ENCODE measurements at regions not wholly inside any gene's neighbourhood (a gene's known extent, or its start where the extent isn't known, plus 50 kb on each side); places are given as distances from the start of the nearest gene placed in this dataset.

- H3K4me3 ChIP-seq (ENCODE audit: low read length) = no peak overlapping the region
- TF ChIP-seq CTCF (conservative IDR thresholded peaks at IDR 0.05; ENCODE audit: low read depth, low read length) = no peak
- no peak for DNase-seq (ENCODE audit: low read depth)
These were observed 60.4 kb upstream of the SPRY4 start for GRCh38 chr5:142385194-142385593.

GRCh38 chr5:142384014-142384413 lies 59.2 kb upstream of the SPRY4 start:
- no peak for TF ChIP-seq CTCF (conservative IDR thresholded peaks at IDR 0.05; ENCODE audit: low read depth, low read length)
- no peak overlapping the region for H3K4me3 ChIP-seq (ENCODE audit: low read length)
- no peak for DNase-seq (ENCODE audit: low read depth)

GRCh38 chr5:142382186-142382585 lies 57.4 kb upstream of the SPRY4 start:
- H3K4me3 ChIP-seq (ENCODE audit: low read length) = no peak overlapping the region
- no peak for TF ChIP-seq CTCF (conservative IDR thresholded peaks at IDR 0.05; ENCODE audit: low read depth, low read length)
- no peak for DNase-seq (ENCODE audit: low read depth)

GRCh38 chr5:142378737-142379634 lies 54.2 kb upstream of the SPRY4 start:
- TF ChIP-seq CTCF (conservative IDR thresholded peaks at IDR 0.05; ENCODE audit: low read depth, low read length) = no peak
- no peak overlapping the region for H3K4me3 ChIP-seq (ENCODE audit: low read length)
- no peak for DNase-seq (ENCODE audit: low read depth)

GRCh38 chr5:142375944-142376411 lies 51.2 kb upstream of the SPRY4 start:
- no peak overlapping the region for H3K4me3 ChIP-seq (ENCODE audit: low read length)
- DNase-seq (ENCODE audit: low read depth) = no peak
- no peak for TF ChIP-seq CTCF (conservative IDR thresholded peaks at IDR 0.05; ENCODE audit: low read depth, low read length)

All from retinal pigment epithelial cell (primary cell).